GM19238 (cell line): ENCODE measurements at regions not wholly inside any gene's neighbourhood (a gene's known extent, or its start where the extent isn't known, plus 50 kb on each side); places are given as distances from the start of the nearest gene placed in this dataset.

Experiments used
- DNase-seq: peaks from one replicate; pipeline ENCODE4 v3.0.0; 2011; ENCODE audit warnings: low spot score; ENCODE audit not compliant: insufficient read length

GRCh38 chr1:235011599-235012435 lies 116.8 kb downstream of the TOMM20 start:
- peak; percentile 58 for DNase-seq

GRCh38 chr1:235011064-235011598 lies 117.5 kb downstream of the TOMM20 start:
- no peak for DNase-seq

GRCh38 chr1:235009561-235010306 lies 118.9 kb downstream of the TOMM20 start:
- DNase-seq = no peak

- no peak for DNase-seq
These were observed 119.6 kb downstream of the TOMM20 start for GRCh38 chr1:235009074-235009473.

GRCh38 chr1:235008239-235008638 lies 120.4 kb downstream of the TOMM20 start:
- no peak for DNase-seq

GRCh38 chr1:235006816-235007215 lies 121.8 kb downstream of the TOMM20 start:
- no peak for DNase-seq

- DNase-seq = no peak
These were observed 122.4 kb downstream of the TOMM20 start for GRCh38 chr1:235006132-235006721.

GRCh38 chr1:235004840-235005391 lies 123.7 kb downstream of the TOMM20 start:
- no peak for DNase-seq

GRCh38 chr1:235004276-235004675 lies 124.4 kb downstream of the TOMM20 start:
- DNase-seq = no peak

GRCh38 chr1:235002706-235003300 lies 125.8 kb downstream of the TOMM20 start:
- no peak for DNase-seq

GRCh38 chr1:234999513-234999940 lies 129.1 kb downstream of the TOMM20 start:
- DNase-seq = no peak

- DNase-seq = no peak
These were observed 130.5 kb downstream of the TOMM20 start for GRCh38 chr1:234997896-234998741.

GRCh38 chr1:234997201-234997895 lies 131.3 kb downstream of the TOMM20 start:
- no peak for DNase-seq

- no peak for DNase-seq
These were observed 132.3 kb downstream of the TOMM20 start for GRCh38 chr1:234996245-234996757.

- no peak for DNase-seq
These were observed 134.0 kb downstream of the TOMM20 start for GRCh38 chr1:234994436-234995295.

- DNase-seq = no peak
These were observed 136.6 kb downstream of the TOMM20 start for GRCh38 chr1:234992065-234992464.

GRCh38 chr1:234990874-234991801 lies 137.5 kb downstream of the TOMM20 start:
- DNase-seq = no peak
